Heart left ventricle (tissue), 13 donors: ENCODE measurements at regions not wholly inside any gene's neighbourhood (a gene's known extent, or its start where the extent isn't known, plus 50 kb on each side); places are given as distances from the start of the nearest gene placed in this dataset.

Experiments
- CTCF ChIP-seq, 12 donors: fragments of 200-600 bp; sonication (generic) in 4 of 12; IDR thresholded peaks; one replicate each; pipeline versions ENCODE4 v1.5.0 to v1.8.0; 2018 to 2022; ENCODE audit warnings: antibody characterized with exemption in 12 of 12, mild to moderate bottlenecking in 5 of 12
- POLR2A ChIP-seq, 2 donors: fragments of 450-650 bp; IDR thresholded peaks; one replicate each; pipeline ENCODE4 v1.6.1; 2017; ENCODE audit warnings: antibody characterized with exemption in 2 of 2, mild to moderate bottlenecking in 2 of 2, moderate library complexity in 2 of 2
- donor health status: ischemic (EF 13 %, LVEDD 7.1; RV severe dilation, severe dysfunction).
- donor health status: DM: no; HTN: yes; CAD: no.
- donor health status: DM: no; HTN: no; CAD: no.
- donor health status: ischemic (EF 25% LVEDD 6.9; RV normal size, moderate dysfunction).
- donor health status: ischemic (EF 25% LVEDD 5.7; RV mildly dilated, moderate dysfunction).
- donor health status: ischemic (EF 35%, LVEDD 5.7; RV mildly dilated, moderate dysfunction).
- donor health status: nonischemic (EF 11% LVEDD 7.7; RV severe dilation, severe dysfunction).
- donor health status: DM: yes; HTN: yes; CAD: no.
- donor health status: PGD.
- donor health status: ischemic (EF 29% LVEDD 5.4; RV normal size, mild dysfunction).
- donor health status: nonischemic (EF 23%, LVEDD 6.1; RV moderate dilation, normal function).

GRCh38 chr7:152501506-152501905 lies 65.7 kb upstream of the KMT2C start:
- TF ChIP-seq CTCF (IDR thresholded peaks at IDR 0.05) (no peak), POLR2A (IDR thresholded peaks at IDR 0.05) (no peak)
